Spinal cord (tissue), 9 donors: ENCODE measurements at regions not wholly inside any gene's neighbourhood (a gene's known extent, or its start where the extent isn't known, plus 50 kb on each side); places are given as distances from the start of the nearest gene placed in this dataset.
A peak's percentile ranks its signal among the peaks of the same experiment; 100 is the strongest.

Experiments used
- DNase-seq, 6 donors: peaks; one replicate each; pipeline versions ENCODE4 v3.0.0 to v3.0.0-alpha.2; 2013 to 2015; ENCODE audit warnings: low spot score in 6 of 6, low read depth in 4 of 6
- H3K27ac ChIP-seq: one replicate; pipeline ENCODE4 v1.5.1; 2013; ENCODE audit warnings: low read depth, low read length, control low read depth
- H3K27me3 ChIP-seq: one replicate; pipeline ENCODE4 v1.6.1; 2013; ENCODE audit warnings: low read length; ENCODE audit not compliant: control insufficient read depth, insufficient read depth
- H3K36me3 ChIP-seq: one replicate; pipeline ENCODE4 v1.6.1; 2013; ENCODE audit warnings: low read length; ENCODE audit not compliant: control insufficient read depth, insufficient read depth
- H3K4me1 ChIP-seq: one replicate; pipeline ENCODE4 v1.6.1; 2013; ENCODE audit warnings: low read length; ENCODE audit not compliant: control insufficient read depth, insufficient read depth
- H3K4me3 ChIP-seq: one replicate; pipeline ENCODE4 v1.5.1; 2013; ENCODE audit warnings: low read depth, low read length, control low read depth
- H3K9me3 ChIP-seq: one replicate; pipeline ENCODE4 v1.6.1; 2013; ENCODE audit warnings: low read length; ENCODE audit not compliant: control insufficient read depth, insufficient read depth
- WGBS: methylation state at CpG from one replicate; pipeline ENCODE4 v1.1.5; 2013; ENCODE audit warnings: missing lambda C conversion rate; ENCODE audit not compliant: insufficient coverage; 5-methylcytosine and 5-hydroxymethylcytosine counted together
- donor health status: healthy.

GRCh38 chr6:56757588-56757984 is 114.9 kb upstream of the DST start:
- peak in 1 of 6 donors; percentile 36 for DNase-seq
- Histone ChIP-seq H3K27me3 (no peaks in the 10 kb centered on the region), H3K27ac (peak overlapping the region; percentile 17), H3K4me3 (no peak overlapping the region), H3K4me1 (peaks cover 24% of the 10 kb centered on the region), H3K36me3 (no peaks in the 10 kb centered on the region), H3K9me3 (no peaks in the 10 kb centered on the region)
- 67% methylated on average over 1 of the region's 1 CpG for WGBS

GRCh38 chr6:56756791-56757587 is 114.3 kb upstream of the DST start:
- DNase-seq = peak in 1 of 6 donors; percentile 76
- Histone ChIP-seq H3K27ac (peak overlapping the region; percentile 17), H3K9me3 (no peaks in the 10 kb centered on the region), H3K4me1 (peaks cover 24% of the 10 kb centered on the region), H3K36me3 (no peaks in the 10 kb centered on the region), H3K27me3 (no peaks in the 10 kb centered on the region), H3K4me3 (no peak overlapping the region)
- WGBS = no CpG with 5 or more reads among the region's 1 CpG

DNA sequence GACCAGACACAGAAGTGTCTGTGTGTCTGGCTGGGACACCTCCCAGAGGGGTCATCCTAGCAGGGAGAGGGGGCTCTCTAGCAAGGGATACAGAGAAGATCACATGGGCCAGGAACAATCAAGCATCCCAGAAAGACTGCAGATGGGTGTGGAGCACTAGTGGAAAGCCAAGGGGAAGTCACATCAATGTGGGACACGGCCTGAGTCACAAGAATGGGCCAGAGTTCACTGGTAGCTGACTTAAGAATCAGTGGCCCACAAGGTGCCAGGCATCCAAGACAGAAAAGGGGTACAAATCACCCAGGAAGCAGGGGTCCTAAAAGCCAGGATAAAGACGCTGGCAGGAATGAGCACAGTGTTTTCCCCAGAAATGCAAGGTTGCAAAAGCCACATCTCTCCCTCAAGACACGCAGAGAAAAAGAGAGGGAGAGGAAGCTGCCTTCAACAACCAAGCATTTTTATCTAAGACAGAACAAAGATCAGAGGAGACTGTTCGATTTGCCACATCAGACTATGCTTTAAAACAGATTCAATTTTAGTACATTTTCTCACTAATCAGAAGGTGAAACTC is 113.6 kb upstream of the DST start:
- no peaks in the 10 kb centered on the region for H3K27me3 ChIP-seq
- no peaks in the 10 kb centered on the region for H3K36me3 ChIP-seq
- H3K4me3 ChIP-seq = no peak overlapping the region
- WGBS = 53% methylated on average over 2 of the region's 4 CpGs
- no peaks in the 10 kb centered on the region for H3K9me3 ChIP-seq
- H3K27ac ChIP-seq = peak overlapping the region; percentile 29
- peaks cover 24% of the 10 kb centered on the region for H3K4me1 ChIP-seq
- DNase-seq = no peak

- DNase-seq = no peak
- Histone ChIP-seq H3K27me3 (no peaks in the 10 kb centered on the region), H3K9me3 (no peaks in the 10 kb centered on the region), H3K36me3 (no peaks in the 10 kb centered on the region), H3K27ac (no peak overlapping the region), H3K4me1 (peaks cover 21% of the 10 kb centered on the region), H3K4me3 (no peak overlapping the region)
- WGBS = 64% methylated on average over 2 of the region's 2 CpGs
These were observed 112.4 kb upstream of the DST start for GRCh38 chr6:56755040-56755439.

GRCh38 chr6:56753811-56754210 is 111.1 kb upstream of the DST start:
- no peaks in the 10 kb centered on the region for H3K9me3 ChIP-seq
- no peak overlapping the region for H3K4me3 ChIP-seq
- peak overlapping the region; percentile 16 for H3K27ac ChIP-seq
- no peak for DNase-seq
- H3K36me3 ChIP-seq = no peaks in the 10 kb centered on the region
- no CpG with 5 or more reads among the region's 1 CpG for WGBS
- peaks cover 14% of the 10 kb centered on the region for H3K4me1 ChIP-seq
- H3K27me3 ChIP-seq = no peaks in the 10 kb centered on the region

DNA sequence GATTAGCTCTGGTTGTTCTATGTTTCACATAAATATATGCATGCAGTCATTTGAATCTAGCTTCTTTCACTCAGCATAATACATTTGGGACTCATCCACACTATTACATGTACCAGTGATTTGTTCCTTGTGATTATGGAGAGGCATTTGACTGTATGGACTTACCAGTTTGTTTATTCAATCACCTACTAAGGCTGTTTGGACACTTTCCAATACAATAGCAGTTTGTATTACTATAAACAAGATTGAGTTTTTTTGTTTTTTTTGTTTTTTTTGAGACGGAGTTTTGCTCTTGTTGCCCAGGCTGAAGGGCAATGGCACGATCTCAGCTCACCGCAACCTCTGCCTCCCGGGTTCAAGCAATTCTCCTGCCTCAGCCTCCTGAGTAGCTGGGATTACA is 109.8 kb upstream of the DST start:
- WGBS = no CpG with 5 or more reads among the region's 4 CpGs
- Histone ChIP-seq H3K27me3 (no peaks in the 10 kb centered on the region), H3K4me1 (peaks cover 8% of the 10 kb centered on the region), H3K27ac (no peak overlapping the region), H3K4me3 (no peak overlapping the region), H3K9me3 (no peaks in the 10 kb centered on the region), H3K36me3 (no peaks in the 10 kb centered on the region)
- DNase-seq = no peak

DNA sequence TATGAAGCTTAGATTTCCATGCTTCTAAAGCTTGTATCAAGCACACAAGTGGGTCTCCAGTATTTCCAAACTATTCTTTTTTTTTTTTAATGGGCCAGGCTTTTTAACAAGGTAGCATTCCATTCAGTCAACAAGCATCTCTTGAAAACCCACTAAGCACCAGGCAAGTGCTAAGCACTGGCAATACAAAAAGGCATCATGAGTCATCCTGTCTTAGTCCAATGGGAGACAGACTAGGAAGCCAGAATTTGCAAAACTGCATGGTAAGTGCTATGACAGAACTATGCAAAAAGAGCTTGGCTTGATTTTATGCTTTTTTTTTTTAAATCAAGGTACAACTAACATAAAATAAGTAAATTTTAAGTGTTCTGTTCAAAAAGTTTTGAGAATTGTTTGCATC is 109.3 kb upstream of the DST start:
- H3K4me3 ChIP-seq = no peak overlapping the region
- no peaks in the 10 kb centered on the region for H3K9me3 ChIP-seq
- no peak for DNase-seq
- no peak overlapping the region for H3K27ac ChIP-seq
- H3K27me3 ChIP-seq = no peaks in the 10 kb centered on the region
- no peaks in the 10 kb centered on the region for H3K36me3 ChIP-seq
- peaks cover 8% of the 10 kb centered on the region for H3K4me1 ChIP-seq

GRCh38 chr6:56751604-56752003 is 108.9 kb upstream of the DST start:
- WGBS = no CpG with 5 or more reads among the region's 1 CpG
- H3K27ac ChIP-seq = no peak overlapping the region
- peaks cover 8% of the 10 kb centered on the region for H3K4me1 ChIP-seq
- DNase-seq = no peak
- no peaks in the 10 kb centered on the region for H3K27me3 ChIP-seq
- H3K4me3 ChIP-seq = no peak overlapping the region
- no peaks in the 10 kb centered on the region for H3K36me3 ChIP-seq
- no peaks in the 10 kb centered on the region for H3K9me3 ChIP-seq

DNA sequence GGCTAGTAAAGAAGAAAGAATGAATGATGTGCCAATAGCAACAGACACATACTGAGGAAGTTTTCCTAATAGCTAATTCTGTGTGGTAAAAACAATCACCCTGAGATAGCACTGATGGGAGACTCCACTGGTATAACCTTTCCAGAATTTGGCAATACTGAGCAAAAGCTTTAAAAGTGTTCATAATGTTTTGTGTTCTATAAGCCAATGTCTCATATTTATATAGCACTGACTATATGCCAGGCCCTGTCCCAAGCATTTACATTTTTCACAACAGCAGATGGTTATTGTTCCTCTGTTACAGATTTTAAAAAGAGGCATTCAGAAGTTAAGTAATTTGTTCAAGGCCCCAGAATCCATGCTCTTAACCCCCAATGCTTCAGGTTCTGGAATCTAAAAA is 108.0 kb upstream of the DST start:
- no peak for DNase-seq
- H3K9me3 ChIP-seq = no peaks in the 10 kb centered on the region
- no peaks in the 10 kb centered on the region for H3K36me3 ChIP-seq
- no peaks in the 10 kb centered on the region for H3K27me3 ChIP-seq
- H3K4me3 ChIP-seq = no peak overlapping the region
- no peak overlapping the region for H3K27ac ChIP-seq
- peaks cover under 1% of the 10 kb centered on the region for H3K4me1 ChIP-seq

DNA sequence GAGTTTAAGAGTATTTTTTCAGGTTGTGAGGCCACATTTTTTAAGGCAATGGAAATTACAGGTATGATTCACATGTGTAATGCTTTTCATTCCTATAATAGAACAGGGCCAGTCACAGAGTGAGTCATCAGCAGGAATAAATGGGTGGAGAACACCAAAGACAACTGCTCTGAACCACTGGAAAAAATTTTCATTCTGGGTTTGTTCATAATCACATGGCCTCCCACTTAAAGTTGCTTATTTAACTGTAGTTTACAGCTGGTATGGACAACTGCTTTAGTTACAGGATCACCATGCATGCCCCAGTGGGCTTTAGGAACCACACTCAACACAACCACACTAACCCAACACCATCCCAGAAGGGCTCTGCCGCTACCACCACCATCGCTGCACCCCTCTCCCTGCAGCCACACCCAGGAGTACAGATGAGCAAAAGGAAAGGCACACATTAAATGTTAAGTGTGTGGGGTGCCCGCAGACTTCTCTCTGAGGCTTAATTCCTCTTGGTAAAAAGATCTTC is 107.0 kb upstream of the DST start:
- Histone ChIP-seq H3K27ac (no peak overlapping the region), H3K9me3 (no peaks in the 10 kb centered on the region), H3K4me1 (no peaks in the 10 kb centered on the region), H3K4me3 (no peak overlapping the region), H3K36me3 (no peaks in the 10 kb centered on the region), H3K27me3 (no peaks in the 10 kb centered on the region)
- no CpG with 5 or more reads among the region's 3 CpGs for WGBS
- DNase-seq = no peak
